ENCODE measurements at regions not wholly inside any gene's neighbourhood (a gene's known extent, or its start where the extent isn't known, plus 50 kb on each side); places are given as distances from the start of the nearest gene placed in this dataset.
A peak's percentile ranks its signal among the peaks of the same experiment; 100 is the strongest.

DNA sequence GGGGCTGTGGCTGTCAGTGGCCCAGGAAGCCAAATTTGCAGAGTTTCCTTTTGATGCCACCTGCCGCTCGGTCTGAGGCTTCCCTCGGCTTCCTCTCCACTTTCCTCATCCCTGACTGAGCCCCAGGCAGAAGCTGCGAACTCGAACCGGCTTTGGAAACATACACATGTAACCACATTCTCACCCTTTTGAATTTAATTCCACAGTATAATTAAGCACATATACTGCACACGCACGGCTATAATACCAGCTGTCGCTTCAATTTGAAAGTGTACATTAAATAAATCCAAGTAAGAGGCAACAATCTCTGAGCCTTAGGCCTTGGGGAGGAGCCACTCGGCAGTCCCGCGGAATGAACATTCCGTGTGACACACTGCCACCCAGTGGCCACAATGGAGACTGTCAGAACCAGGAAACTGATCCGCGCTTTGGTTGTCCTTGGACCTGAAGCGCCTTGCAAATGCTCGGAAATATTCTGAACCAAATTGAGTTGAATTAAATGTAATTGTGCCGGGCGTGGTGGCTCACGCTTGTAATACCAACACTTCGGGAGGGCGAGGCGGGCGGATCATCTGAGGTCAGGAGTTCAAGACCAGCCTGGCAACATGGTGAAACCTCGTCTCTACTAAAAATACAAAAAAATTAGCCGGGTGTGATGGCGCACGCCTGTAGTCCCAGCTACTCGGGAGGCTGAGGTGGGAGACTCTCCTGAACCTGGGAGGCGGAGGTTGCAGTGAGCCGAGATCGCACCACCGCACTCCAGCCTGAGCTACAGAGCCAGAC, 117.9 kb upstream of the TMPO start:
- no peak overlapping the region for H3K9ac ChIP-seq (ENCODE audit: control insufficient read depth, extremely low read depth, insufficient read depth, low read length)

DNA sequence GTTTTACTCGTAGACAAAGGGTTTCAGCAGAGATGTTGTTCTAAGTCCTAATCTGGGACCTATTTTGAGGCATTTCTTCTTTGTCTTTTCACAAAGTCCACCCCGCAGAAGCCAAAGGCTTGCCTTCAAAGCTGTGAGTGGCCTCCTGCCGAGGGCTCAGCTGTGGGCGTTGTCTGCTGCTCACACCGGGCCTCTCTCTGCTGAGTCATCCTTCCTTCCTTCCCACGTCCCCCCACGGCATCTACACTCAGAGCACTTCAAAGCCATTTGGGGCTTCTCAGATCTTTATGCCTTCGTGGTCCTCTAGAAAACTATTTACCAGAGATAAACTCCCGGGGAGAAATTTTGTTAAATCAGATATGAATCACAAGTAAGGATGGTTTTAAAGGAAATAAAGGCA, 115.9 kb upstream of the TMPO start:
- FAIRE-seq (no peak), DNase-seq (ENCODE audit: low read depth, low spot score) (no peak)

More for the DNA sequence above, 117.9 kb upstream of the TMPO start:
- Histone ChIP-seq H3K4me1 (ENCODE audit: control insufficient read depth, extremely low read depth, insufficient read depth, low read length) (peaks cover 7% of the 10 kb centered on the region), H3K9me3 (ENCODE audit: control insufficient read depth, low read depth, low read length) (no peaks in the 10 kb centered on the region), H3K79me2 (ENCODE audit: control insufficient read depth, insufficient read depth, low read length) (no peaks in the 10 kb centered on the region), H4K20me1 (ENCODE audit: control insufficient read depth, extremely low read depth, insufficient read depth, low read length) (no peaks in the 10 kb centered on the region), H3K4me2 (ENCODE audit: control insufficient read depth, extremely low read depth, insufficient read depth, low read depth, low read length) (peak overlapping the region; percentile 72), H3K27me3 (ENCODE audit: control insufficient read depth, extremely low read depth, insufficient read depth, low read length) (no peaks in the 10 kb centered on the region), H3K9me1 (ENCODE audit: control insufficient read depth, extremely low read depth, insufficient read depth, low read length) (no peaks in the 10 kb centered on the region), H3K27ac (ENCODE audit: control insufficient read depth, insufficient read depth, low read length) (no peak overlapping the region), H3K4me3 (ENCODE audit: control insufficient read depth in 2 of 3, extremely low read depth in 1 of 3, insufficient read depth in 2 of 3, low read depth in 1 of 3, low read length in 3 of 3) (peak overlapping the region in 2 of 3 experiments; percentile 16 to 46), H3K36me3 (ENCODE audit: control insufficient read depth in 2 of 2, extremely low read depth in 1 of 2, insufficient read depth in 2 of 2, low read length in 2 of 2) (no peaks in the 10 kb centered on the region), H2AFZ (ENCODE audit: control insufficient read depth, low read length) (peak overlapping the region; percentile 65)
- dilution Hi-C loops (cut with MboI; ENCODE audit: extremely low pct_ligation_motif_present, low sequenced_read_pairs): no loop called here
- no peak for TF ChIP-seq EZH2 (IDR thresholded peaks at IDR 0.05; ENCODE audit: low read length)
- TF ChIP-seq, protein P1, sequence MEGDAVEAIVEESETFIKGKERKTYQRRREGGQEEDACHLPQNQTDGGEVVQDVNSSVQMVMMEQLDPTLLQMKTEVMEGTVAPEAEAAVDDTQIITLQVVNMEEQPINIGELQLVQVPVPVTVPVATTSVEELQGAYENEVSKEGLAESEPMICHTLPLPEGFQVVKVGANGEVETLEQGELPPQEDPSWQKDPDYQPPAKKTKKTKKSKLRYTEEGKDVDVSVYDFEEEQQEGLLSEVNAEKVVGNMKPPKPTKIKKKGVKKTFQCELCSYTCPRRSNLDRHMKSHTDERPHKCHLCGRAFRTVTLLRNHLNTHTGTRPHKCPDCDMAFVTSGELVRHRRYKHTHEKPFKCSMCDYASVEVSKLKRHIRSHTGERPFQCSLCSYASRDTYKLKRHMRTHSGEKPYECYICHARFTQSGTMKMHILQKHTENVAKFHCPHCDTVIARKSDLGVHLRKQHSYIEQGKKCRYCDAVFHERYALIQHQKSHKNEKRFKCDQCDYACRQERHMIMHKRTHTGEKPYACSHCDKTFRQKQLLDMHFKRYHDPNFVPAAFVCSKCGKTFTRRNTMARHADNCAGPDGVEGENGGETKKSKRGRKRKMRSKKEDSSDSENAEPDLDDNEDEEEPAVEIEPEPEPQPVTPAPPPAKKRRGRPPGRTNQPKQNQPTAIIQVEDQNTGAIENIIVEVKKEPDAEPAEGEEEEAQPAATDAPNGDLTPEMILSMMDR (optimal IDR thresholded peaks at IDR 0.05 in 1 of 3, IDR thresholded peaks at IDR 0.05 in 1 of 3, conservative IDR thresholded peaks at IDR 0.05 in 1 of 3; ENCODE audit: extremely low read depth in 1 of 3, insufficient read depth in 2 of 3, low read length in 3 of 3): peak; percentile 78 to 94 (median 88)
- DNase-seq (ENCODE audit: low read depth, low spot score) (no peak), FAIRE-seq (peak; percentile 86)

More for the DNA sequence above, 115.9 kb upstream of the TMPO start:
- Histone ChIP-seq H3K27me3 (ENCODE audit: control insufficient read depth, extremely low read depth, insufficient read depth, low read length) (no peaks in the 10 kb centered on the region), H3K4me2 (ENCODE audit: control insufficient read depth, extremely low read depth, insufficient read depth, low read depth, low read length) (no peak overlapping the region), H3K36me3 (ENCODE audit: control insufficient read depth in 2 of 2, extremely low read depth in 1 of 2, insufficient read depth in 2 of 2, low read length in 2 of 2) (no peaks in the 10 kb centered on the region), H3K9me1 (ENCODE audit: control insufficient read depth, extremely low read depth, insufficient read depth, low read length) (no peaks in the 10 kb centered on the region), H3K27ac (ENCODE audit: control insufficient read depth, insufficient read depth, low read length) (no peak overlapping the region), H3K9me3 (ENCODE audit: control insufficient read depth, low read depth, low read length) (no peaks in the 10 kb centered on the region), H4K20me1 (ENCODE audit: control insufficient read depth, extremely low read depth, insufficient read depth, low read length) (no peaks in the 10 kb centered on the region), H3K4me1 (ENCODE audit: control insufficient read depth, extremely low read depth, insufficient read depth, low read length) (peaks cover 7% of the 10 kb centered on the region), H3K79me2 (ENCODE audit: control insufficient read depth, insufficient read depth, low read length) (no peaks in the 10 kb centered on the region), H2AFZ (ENCODE audit: control insufficient read depth, low read length) (peak overlapping the region; percentile 28), H3K4me3 (ENCODE audit: control insufficient read depth in 2 of 3, extremely low read depth in 1 of 3, insufficient read depth in 2 of 3, low read depth in 1 of 3, low read length in 3 of 3) (no peak overlapping the region), H3K9ac (ENCODE audit: control insufficient read depth, extremely low read depth, insufficient read depth, low read length) (no peak overlapping the region)
- no peak for TF ChIP-seq EZH2 (IDR thresholded peaks at IDR 0.05; ENCODE audit: low read length)
- TF ChIP-seq, protein P1 (optimal IDR thresholded peaks at IDR 0.05 in 1 of 3, IDR thresholded peaks at IDR 0.05 in 1 of 3, conservative IDR thresholded peaks at IDR 0.05 in 1 of 3; ENCODE audit: extremely low read depth in 1 of 3, insufficient read depth in 2 of 3, low read length in 3 of 3): no peak
- dilution Hi-C loops (cut with MboI; ENCODE audit: extremely low pct_ligation_motif_present, low sequenced_read_pairs): no loop called here

All from keratinocyte (primary cell).